ENCODE measurements at regions not wholly inside any gene's neighbourhood (a gene's known extent, or its start where the extent isn't known, plus 50 kb on each side); places are given as distances from the start of the nearest gene placed in this dataset.
"Not testable (repeated sequence)": the region's sequence is repeated elsewhere in the genome, so short reads cannot be mapped to it uniquely, and the experiment has no call there.

GRCh38 chr1:195185321-195185720, 1422.9 kb downstream of the KCNT2 start:
- BruUV-seq (replicated peaks): no TSS peak
- Histone ChIP-seq H2AFZ (ENCODE audit: low read depth, low read length) (no peak overlapping the region), H3K36me3 (ENCODE audit: control insufficient read depth, insufficient read depth, low read length) (no peaks in the 10 kb centered on the region), H3K4me3 (no peak overlapping the region), H3K4me2 (ENCODE audit: insufficient read depth, low read length) (no peak overlapping the region), H3K79me2 (ENCODE audit: control insufficient read depth, insufficient read depth, low read length) (no peaks in the 10 kb centered on the region), H3K27ac (ENCODE audit: extremely low read depth, low read depth, low read length) (no peak overlapping the region), H3K9me1 (ENCODE audit: control insufficient read depth, insufficient read depth, low read length) (no peaks in the 10 kb centered on the region), H4K20me1 (replicated peaks; ENCODE audit: control insufficient read depth, insufficient read depth, low read length) (no peaks in the 10 kb centered on the region), H3K4me1 (replicated peaks in 1 of 2; ENCODE audit: control insufficient read depth in 2 of 2, insufficient read depth in 2 of 2, low read length in 2 of 2) (no peaks in the 10 kb centered on the region), H3K9ac (ENCODE audit: insufficient read depth in 1 of 2, low read depth in 2 of 2, low read length in 2 of 2) (no peak overlapping the region), H3K9me3 (replicated peaks; ENCODE audit: control insufficient read depth, insufficient read depth, low read depth, low read length) (no peaks in the 10 kb centered on the region; the same call in 1 of the 2 replicates), H3K27me3 (ENCODE audit: control insufficient read depth in 2 of 2, insufficient read depth in 2 of 2, low read length in 2 of 2) (no peaks in the 10 kb centered on the region)
- ChIA-PET POLR2A (no interaction called here), CTCF (ENCODE audit: low intra/inter-chr PET ratio) (no interaction called here)
- TF ChIP-seq PRMT5 (CRISPR knock-in tag; IDR thresholded peaks at IDR 0.05): no peak
- WGBS (ENCODE audit: insufficient coverage, low coverage, missing lambda C conversion rate): 2% methylated on average over 4 of the region's 4 CpGs
- ATAC-seq (no peak), DNase-seq (ENCODE audit: extremely low read depth in 1 of 4, low spot score in 3 of 4) (no peak), FAIRE-seq (no peak)
- intact Hi-C loops (cut with micrococcal nuclease) (no loop called here), in situ Hi-C loops (cut with MboI) (no loop called here)

DNA sequence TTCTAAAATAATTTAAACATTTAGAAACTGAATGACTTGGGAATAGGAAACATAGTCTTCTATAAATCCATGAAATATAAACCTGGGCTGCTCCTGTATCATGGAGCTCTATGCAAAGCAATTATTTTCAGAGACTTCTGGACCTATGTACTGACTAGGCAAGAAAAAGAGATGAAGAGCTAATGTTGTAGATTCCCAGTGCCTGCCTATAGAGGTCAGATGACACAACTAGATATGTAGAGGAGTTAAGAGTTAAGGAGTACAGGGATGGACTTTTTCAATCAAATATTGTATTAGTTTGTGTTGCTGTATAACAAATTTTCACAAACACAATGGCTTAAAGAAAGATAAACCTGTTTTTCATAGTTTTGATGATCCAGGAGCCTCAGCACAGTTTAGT, 1434.5 kb downstream of the KCNT2 start:
- ATAC-seq (no peak), FAIRE-seq (no peak), DNase-seq (ENCODE audit: extremely low read depth in 1 of 4, low spot score in 3 of 4) (no peak)
- POLR2A ChIA-PET: no interaction called here
- BruUV-seq (replicated peaks): no TSS peak
- H3K9me1 ChIP-seq (ENCODE audit: control insufficient read depth, insufficient read depth, low read length): no peaks in the 10 kb centered on the region
- H3K27me3 ChIP-seq (ENCODE audit: control insufficient read depth in 2 of 2, insufficient read depth in 2 of 2, low read length in 2 of 2): no peaks in the 10 kb centered on the region
- no peak for TF ChIP-seq TAF7 (tag; IDR thresholded peaks at IDR 0.05)
- no peak for TF ChIP-seq ZNF785 (CRISPR knock-in tag; IDR thresholded peaks at IDR 0.05)
- TF ChIP-seq ASH1L (IDR thresholded peaks at IDR 0.05; ENCODE audit: borderline replicate concordance, low read depth, partially characterized antibody): no peak
- TF ChIP-seq ZEB2 (IDR thresholded peaks at IDR 0.05): no peak
- TF ChIP-seq TAF15 (IDR thresholded peaks at IDR 0.05; ENCODE audit: low read depth, low read length): no peak
- no peak for TF ChIP-seq ZNF140 (CRISPR knock-in tag; IDR thresholded peaks at IDR 0.05)
- CTCF ChIA-PET (ENCODE audit: low intra/inter-chr PET ratio): no interaction called here
- no peak overlapping the region for H3K4me2 ChIP-seq (ENCODE audit: insufficient read depth, low read length)
- no peaks in the 10 kb centered on the region for H4K20me1 ChIP-seq (replicated peaks; ENCODE audit: control insufficient read depth, insufficient read depth, low read length)
- no peak overlapping the region for H2AFZ ChIP-seq (ENCODE audit: low read depth, low read length)
- H3K79me2 ChIP-seq (ENCODE audit: control insufficient read depth, insufficient read depth, low read length): no peaks in the 10 kb centered on the region
- no peak overlapping the region for H3K4me3 ChIP-seq
- H3K9me3 ChIP-seq (replicated peaks; ENCODE audit: control insufficient read depth, insufficient read depth, low read depth, low read length): no peaks in the 10 kb centered on the region
- intact Hi-C loops (cut with micrococcal nuclease) (no loop called here), in situ Hi-C loops (cut with MboI) (no loop called here)
- no peak overlapping the region for H3K27ac ChIP-seq (ENCODE audit: extremely low read depth, low read depth, low read length)
- no peaks in the 10 kb centered on the region for H3K36me3 ChIP-seq (ENCODE audit: control insufficient read depth, insufficient read depth, low read length)
- H3K9ac ChIP-seq (ENCODE audit: insufficient read depth in 1 of 2, low read depth in 2 of 2, low read length in 2 of 2): no peak overlapping the region
- H3K4me1 ChIP-seq (replicated peaks in 1 of 2; ENCODE audit: control insufficient read depth in 2 of 2, insufficient read depth in 2 of 2, low read length in 2 of 2): no peaks in the 10 kb centered on the region

- in situ Hi-C loops (cut with MboI); FAIRE-seq; H3K4me2 ChIP-seq (ENCODE audit: insufficient read depth, low read length); H4K20me1 ChIP-seq (replicated peaks; ENCODE audit: control insufficient read depth, insufficient read depth, low read length); CTCF ChIA-PET (ENCODE audit: low intra/inter-chr PET ratio); H3K27me3 ChIP-seq (ENCODE audit: control insufficient read depth in 2 of 2, insufficient read depth in 2 of 2, low read length in 2 of 2); H3K9me1 ChIP-seq (ENCODE audit: control insufficient read depth, insufficient read depth, low read length); POLR2A ChIA-PET; BruUV-seq (replicated peaks); intact Hi-C loops (cut with micrococcal nuclease); ATAC-seq; H3K36me3 ChIP-seq (ENCODE audit: control insufficient read depth, insufficient read depth, low read length); H3K9ac ChIP-seq (ENCODE audit: insufficient read depth in 1 of 2, low read depth in 2 of 2, low read length in 2 of 2); H3K27ac ChIP-seq (ENCODE audit: extremely low read depth, low read depth, low read length); H3K79me2 ChIP-seq (ENCODE audit: control insufficient read depth, insufficient read depth, low read length); H3K4me1 ChIP-seq (replicated peaks in 1 of 2; ENCODE audit: control insufficient read depth in 2 of 2, insufficient read depth in 2 of 2, low read length in 2 of 2); H3K9me3 ChIP-seq (replicated peaks; ENCODE audit: control insufficient read depth, insufficient read depth, low read depth, low read length); H3K4me3 ChIP-seq; DNase-seq (ENCODE audit: extremely low read depth in 1 of 4, low spot score in 3 of 4); H2AFZ ChIP-seq (ENCODE audit: low read depth, low read length): not testable (repeated sequence)
- WGBS (ENCODE audit: insufficient coverage, low coverage, missing lambda C conversion rate): 8% methylated on average over 1 of the region's 1 CpG
Measured at GRCh38 chr1:195159795-195160194, 1448.4 kb downstream of the KCNT2 start.

All from K562 (cell line).